C1 segment of cervical spinal cord (tissue), 14 donors: ENCODE measurements at regions not wholly inside any gene's neighbourhood (a gene's known extent, or its start where the extent isn't known, plus 50 kb on each side); places are given as distances from the start of the nearest gene placed in this dataset.

ENCODE experiments used
- DNase-seq, 14 donors: peaks; one replicate each; lab custom pipeline; 2025; lab: John Stamatoyannopoulos, UW

GRCh38 chr3:190252080-190252479 is 70.2 kb downstream of the CLDN1 start:
- no peak for DNase-seq

- DNase-seq = no peak
Measured at GRCh38 chr3:190249414-190249813, 72.8 kb downstream of the CLDN1 start.

- no peak for DNase-seq
Measured at GRCh38 chr3:190242147-190242546, 80.1 kb downstream of the CLDN1 start.

GRCh38 chr3:190239325-190239724 is 82.9 kb downstream of the CLDN1 start:
- no peak for DNase-seq

GRCh38 chr3:190238871-190239270 is 83.4 kb downstream of the CLDN1 start:
- DNase-seq = no peak

GRCh38 chr3:190234621-190235020 is 87.6 kb downstream of the CLDN1 start:
- DNase-seq = no peak

GRCh38 chr3:190229632-190230424 is 92.4 kb downstream of the CLDN1 start:
- no peak for DNase-seq

- DNase-seq = no peak
Measured at GRCh38 chr3:190227064-190227463, 95.2 kb downstream of the CLDN1 start.

GRCh38 chr3:190224863-190225692 is 97.2 kb downstream of the CLDN1 start:
- no peak for DNase-seq

- no peak for DNase-seq
Measured at GRCh38 chr3:190224456-190224855, 97.8 kb downstream of the CLDN1 start.

GRCh38 chr3:190222916-190223315 is 99.3 kb downstream of the CLDN1 start:
- DNase-seq = no peak

GRCh38 chr3:190222360-190222759 is 99.9 kb downstream of the CLDN1 start:
- no peak for DNase-seq

- DNase-seq = no peak
Measured at GRCh38 chr3:190220362-190220761, 99.7 kb upstream of the P3H2 start.

- DNase-seq = no peak
Measured at GRCh38 chr3:190217081-190217480, 96.4 kb upstream of the P3H2 start.

- no peak for DNase-seq
Measured at GRCh38 chr3:190213727-190214126, 93.0 kb upstream of the P3H2 start.

GRCh38 chr3:190210608-190211007 is 89.9 kb upstream of the P3H2 start:
- DNase-seq = no peak

- no peak for DNase-seq
Measured at GRCh38 chr3:190209533-190209932, 88.8 kb upstream of the P3H2 start.

GRCh38 chr3:190208196-190208595 is 87.5 kb upstream of the P3H2 start:
- no peak for DNase-seq

- DNase-seq = no peak
Measured at GRCh38 chr3:190205739-190206138, 85.0 kb upstream of the P3H2 start.

- DNase-seq = no peak
Measured at GRCh38 chr3:190204200-190204599, 83.5 kb upstream of the P3H2 start.

- DNase-seq = no peak
Measured at GRCh38 chr3:190197346-190197763, 76.7 kb upstream of the P3H2 start.

GRCh38 chr3:190194506-190194905 is 73.8 kb upstream of the P3H2 start:
- DNase-seq = no peak

- no peak for DNase-seq
Measured at GRCh38 chr3:190193210-190193609, 72.5 kb upstream of the P3H2 start.
